ENCODE measurements at regions not wholly inside any gene's neighbourhood (a gene's known extent, or its start where the extent isn't known, plus 50 kb on each side); places are given as distances from the start of the nearest gene placed in this dataset.

DNA sequence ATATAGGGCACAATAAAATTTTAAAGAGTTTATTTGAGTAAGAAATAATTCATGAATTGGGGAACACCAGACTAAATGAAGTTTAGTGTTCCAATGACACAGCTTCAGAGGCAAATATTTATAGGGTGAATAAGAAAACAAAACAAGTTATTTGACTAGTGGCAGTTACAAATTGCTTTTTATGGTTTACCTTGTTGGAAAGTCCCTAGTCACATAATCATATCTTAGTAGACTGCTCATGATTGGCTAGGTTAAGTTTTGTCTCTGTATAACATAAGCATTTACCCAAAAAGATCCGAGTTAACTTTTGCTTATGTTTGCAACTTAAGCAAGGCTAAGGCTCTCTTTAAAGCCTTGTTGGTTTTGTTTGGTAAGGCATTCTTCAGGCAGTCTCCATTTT, 224.7 kb upstream of the MIR17HG start:
- DNase-seq, result no peak

DNA sequence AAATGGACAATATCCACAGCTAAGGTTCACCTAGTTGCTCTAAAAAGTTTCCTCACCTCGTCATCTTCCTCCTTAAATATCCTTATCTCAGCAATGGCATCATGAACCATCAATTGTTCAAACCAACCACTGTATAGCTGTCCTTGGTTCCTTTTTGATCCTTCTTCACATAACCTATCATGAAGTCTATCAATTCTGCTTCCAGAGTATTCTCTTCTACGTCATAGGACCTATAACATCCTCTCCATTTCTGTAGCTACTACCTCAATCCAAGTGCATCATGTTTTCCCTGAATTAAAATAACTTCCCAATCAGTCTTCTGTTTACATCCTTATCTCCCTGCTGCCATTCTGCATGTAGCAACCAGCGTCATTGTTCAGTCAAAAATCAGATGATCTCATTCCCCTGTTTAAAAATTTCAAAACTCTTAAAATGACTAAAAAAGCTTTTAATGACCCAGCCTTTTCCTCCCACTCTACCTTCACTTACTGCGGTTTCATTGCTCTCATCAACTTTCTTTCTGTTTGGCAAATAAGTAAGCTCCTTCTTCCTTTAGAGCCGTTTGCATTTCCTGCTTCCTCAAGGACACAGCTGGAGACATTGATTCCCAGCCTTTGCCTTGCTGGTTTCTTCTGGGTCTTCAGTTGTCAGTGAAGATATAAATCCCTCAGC, 223.9 kb upstream of the MIR17HG start:
- DNase-seq, result no peak

DNA sequence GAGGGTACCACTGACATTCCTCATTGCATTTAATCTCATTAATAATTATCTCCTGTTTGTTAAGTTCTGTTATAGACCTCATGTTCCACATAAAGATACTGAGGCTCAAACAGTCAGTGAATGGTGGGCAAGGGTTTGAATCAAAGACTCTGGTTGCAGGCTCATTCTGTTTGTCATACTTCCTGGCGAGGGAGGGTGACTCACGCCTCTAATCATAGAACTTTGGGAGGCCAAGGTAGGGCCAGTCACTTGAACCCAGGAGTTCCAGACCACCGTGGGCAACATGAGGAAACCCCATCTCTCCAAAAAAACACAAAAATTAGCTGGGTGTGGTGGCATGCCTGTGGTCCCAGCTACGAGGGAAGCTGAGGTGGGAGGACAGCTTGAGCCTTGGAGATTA, 220.7 kb upstream of the MIR17HG start:
- DNase-seq, result no peak

DNA sequence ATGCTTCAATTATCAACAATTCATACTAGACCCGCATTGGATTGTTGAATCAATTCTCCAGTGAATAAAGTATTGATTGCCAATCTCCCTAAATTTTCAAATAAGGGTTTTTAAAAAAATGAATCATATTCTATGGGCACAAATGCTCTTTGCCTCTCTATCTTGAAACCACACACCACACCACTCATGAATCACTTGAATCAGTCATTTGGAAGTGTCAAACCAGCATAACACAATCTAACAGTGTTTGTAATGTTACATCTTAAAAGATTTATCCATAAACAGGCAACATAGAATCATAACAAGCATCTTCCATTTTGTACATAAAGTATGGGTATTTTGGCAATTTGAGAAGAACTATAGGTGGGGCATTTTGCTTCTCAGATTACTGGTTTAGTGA, 219.5 kb upstream of the MIR17HG start:
- DNase-seq, result no peak

DNA sequence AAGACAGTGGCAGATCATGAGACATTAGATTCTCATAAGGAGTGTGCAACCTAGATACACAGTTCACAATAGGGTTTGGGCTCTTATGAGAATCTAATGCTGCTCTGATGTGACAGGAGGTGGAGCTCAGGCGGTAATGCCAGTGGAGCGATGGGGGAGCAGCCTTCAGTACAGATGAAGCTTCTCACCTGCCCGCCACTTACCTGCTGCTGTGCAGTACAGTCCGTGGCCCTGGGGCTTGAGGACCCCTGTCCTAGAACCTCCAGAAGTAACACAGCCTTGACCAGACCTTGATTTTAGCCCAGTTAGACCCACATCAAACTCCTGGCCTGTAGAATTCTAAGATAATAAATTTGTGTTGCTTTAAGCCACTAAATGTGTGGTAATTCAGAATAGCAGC, 215.1 kb upstream of the MIR17HG start:
- no peak for DNase-seq

DNA sequence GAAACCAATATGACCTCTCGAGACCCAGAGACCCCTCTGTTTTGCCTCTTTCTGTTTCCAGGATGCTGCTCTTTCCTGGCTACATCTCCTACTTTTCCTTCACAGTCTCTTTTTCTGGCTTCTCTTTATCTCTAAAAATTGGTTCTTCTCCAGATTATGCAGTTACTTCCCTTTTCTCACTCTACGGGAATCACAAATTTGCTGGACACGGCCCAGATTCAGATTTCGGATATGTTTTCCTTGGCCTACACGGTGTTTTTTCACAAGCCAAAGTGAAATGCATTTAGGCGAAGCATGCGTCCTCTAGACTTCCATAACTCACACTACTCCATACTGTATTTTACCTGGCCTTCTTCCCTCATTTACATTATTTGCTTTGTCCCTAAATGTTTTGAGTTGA, 214.7 kb upstream of the MIR17HG start:
- DNase-seq, result no peak

DNA sequence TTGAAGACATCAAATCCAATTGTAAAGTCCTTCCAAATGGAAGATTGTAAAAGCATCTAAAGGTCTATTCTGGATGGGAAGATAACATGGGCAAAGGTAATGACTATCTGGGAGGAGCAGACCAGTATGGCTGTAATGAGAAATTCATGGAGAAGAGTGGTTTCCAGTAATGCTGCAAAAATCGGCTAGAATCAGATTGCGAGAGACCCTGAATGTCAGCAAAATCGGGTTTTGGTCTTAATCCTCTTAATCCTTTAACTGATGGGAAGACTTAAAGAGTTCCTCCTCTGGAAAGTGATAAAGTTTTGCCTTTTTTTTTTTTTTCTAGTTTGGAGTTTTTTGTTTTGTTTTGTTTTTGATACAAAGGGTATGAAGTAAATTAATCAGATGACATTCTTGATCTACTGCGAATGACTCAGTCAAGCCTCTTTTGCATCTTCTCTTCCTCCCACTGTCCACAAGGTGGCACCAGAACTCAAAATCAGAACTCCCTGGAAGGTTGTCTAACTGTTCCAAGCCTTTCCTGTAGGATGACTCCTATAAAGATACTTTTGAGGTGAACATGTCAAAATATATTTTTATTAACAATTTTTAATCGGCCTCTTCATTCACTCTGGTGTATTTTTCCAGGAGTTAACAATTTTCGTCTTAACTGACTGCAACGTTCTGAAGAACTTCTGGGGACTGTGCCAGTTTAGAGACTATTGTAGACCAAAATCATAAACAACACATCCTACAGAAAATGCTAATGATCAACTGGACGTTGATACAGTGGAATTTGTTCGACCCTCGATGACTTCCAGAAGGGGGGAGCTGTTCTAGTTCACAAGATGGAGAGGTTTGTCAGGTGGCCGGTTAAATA, 213.3 kb upstream of the MIR17HG start:
- DNase-seq, result peak; percentile 72

DNA sequence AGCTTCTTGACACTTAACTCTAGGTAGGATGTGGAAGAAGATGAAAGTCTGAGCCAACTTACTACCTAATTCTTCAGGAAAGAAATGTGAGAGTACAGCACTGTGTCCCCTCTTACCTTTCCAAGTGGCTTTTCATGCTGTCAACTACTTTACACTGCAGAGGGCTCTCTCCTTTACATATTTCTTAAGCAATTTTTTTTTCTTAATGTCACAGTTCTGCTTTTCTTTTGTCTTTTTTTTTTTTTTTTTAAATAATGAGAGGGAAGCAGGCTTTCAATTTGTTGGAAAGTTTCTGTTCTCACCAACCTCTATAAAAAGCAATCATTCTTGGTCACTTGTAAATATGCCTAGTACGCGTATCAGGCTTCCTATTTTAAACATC, 212.7 kb upstream of the MIR17HG start:
- no peak for DNase-seq

DNA sequence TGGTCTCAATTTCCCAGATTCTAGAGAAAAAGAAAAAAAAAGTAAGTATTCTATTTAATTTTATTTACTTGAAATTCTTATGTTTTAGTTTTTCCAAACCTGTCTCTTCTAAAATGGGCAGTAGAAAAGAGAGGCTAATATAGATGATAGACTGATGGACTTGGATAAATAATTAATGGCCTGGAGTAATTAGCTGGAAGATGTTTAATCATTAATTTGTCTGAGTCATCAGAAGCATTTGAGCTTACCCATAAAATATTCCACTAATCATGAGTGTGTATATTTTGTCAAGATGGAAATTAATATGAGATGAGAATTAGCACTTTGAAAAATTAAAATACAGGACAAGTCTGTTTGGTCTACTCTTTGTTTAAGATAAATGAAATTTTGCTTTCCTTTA, 212.1 kb upstream of the MIR17HG start:
- DNase-seq, result no peak

DNA sequence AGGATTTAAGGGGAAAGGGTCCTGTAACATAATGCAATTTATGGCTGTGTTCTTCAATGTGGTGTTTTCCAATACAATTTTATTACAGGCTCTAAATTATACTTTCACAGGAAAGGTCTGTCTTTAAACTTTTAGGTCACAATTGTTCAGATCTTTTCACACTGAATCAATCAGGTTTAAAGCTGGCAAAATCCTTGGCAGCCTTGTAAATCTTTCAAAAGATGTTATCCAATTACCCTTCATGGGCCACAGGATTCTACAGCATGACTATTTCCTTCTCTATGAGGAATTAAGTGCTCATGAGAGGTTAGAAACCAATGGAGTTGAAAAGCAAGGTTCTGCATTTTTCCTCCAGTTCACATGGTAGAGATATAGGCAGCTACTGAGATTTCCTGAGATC, 211.5 kb upstream of the MIR17HG start:
- no peak for DNase-seq

DNA sequence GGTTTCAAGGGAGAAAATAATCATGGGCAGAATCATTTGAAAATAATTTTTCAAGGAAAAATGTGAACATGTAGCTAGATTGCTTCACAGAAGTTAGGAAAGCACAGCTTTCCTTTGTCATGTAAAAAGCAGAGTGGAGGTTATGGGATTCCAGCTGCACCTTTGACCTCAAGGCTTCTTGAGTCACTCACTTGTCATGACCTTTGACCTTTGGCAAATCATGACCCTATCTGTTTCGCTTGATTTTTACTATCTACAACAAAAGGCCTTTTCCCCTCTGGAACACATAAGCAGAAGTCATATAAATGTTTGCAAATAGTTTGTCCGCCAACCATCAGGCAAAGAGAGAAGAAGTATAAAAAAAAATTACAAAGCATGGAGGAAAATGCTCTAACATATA, 210.7 kb upstream of the MIR17HG start:
- DNase-seq, result no peak

DNA sequence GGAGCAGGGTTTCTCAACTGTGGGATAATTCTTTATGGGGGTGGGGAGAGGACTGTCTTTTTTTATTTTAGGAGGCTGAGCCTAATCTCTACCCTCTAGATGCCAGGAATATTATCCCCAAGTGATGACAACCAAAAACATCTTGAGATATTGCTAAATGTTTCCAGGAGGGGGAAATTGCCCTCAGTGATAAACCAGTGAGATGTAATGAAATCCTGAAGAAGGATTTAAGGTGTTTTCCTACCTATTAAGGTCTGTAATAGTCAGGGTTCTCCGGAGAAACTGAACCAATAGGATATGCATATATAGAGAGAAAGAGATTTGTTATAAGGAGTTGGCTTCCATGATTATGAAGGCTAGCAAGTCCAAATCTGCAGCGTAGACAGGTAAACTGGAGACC, 208.3 kb upstream of the MIR17HG start:
- no peak for DNase-seq

DNA sequence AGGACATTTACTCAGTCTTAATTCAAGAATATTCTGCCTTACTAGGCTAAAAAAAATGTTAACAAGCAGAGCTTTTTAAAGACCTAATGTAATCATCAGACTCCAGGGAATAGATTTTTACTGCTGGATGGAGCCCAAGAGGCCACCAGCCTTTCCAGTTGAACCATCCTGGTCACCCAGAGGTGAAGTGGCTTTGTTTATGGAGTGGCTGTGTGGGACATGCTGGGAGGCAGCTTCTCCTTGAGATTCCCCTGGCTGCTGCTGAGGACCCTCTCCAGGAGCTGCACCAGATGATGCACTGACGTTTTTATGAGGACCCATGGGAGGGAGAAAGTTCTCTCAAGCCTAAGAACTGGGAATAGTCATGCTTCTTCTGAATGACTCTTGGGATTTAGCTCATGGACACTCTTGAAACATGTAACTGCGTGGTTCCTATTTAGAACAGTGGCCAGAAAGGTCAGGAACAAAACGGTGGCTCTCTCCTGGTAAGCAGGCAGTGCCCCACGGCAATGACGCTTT, 205.9 kb upstream of the MIR17HG start:
- DNase-seq, result no peak

DNA sequence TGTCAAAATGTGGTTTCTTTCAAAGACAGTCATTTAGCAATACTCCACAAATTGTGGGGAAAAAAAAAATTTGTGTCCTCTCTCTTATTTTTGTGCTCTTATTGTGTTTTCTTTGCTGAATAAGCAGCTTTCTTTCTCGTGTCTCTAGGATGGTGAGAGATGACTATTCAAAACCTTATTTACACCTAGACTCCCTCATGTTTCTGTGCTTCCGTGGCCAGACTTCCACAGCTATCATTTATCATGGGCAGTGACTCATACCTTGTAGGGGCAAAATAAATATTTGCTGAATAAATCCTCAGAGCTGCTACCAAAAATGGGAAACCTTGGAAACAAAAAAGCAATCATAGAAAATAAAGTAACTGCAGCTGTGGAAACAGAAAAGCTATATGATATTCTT, 204.9 kb upstream of the MIR17HG start:
- peak; percentile 87 for DNase-seq

DNA sequence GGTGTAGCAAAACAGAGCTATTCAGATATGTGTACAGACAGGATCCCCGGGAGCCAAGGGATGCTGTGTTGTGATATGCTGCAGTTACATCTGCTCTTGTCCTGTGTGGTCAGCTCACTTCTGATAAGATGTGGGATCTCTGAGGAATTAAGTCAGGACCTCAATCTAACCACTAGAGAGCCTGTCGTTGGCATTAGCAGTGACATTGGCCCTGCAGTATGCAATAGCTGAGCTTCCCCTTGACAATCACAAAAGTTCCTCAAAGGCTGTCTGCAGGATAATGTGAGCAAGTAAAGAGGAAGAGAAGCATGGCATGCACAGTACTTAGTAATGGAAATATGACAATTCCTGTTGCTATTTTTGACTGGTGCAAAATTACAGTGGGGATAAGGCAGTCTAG, 203.4 kb upstream of the MIR17HG start:
- DNase-seq, result no peak

DNA sequence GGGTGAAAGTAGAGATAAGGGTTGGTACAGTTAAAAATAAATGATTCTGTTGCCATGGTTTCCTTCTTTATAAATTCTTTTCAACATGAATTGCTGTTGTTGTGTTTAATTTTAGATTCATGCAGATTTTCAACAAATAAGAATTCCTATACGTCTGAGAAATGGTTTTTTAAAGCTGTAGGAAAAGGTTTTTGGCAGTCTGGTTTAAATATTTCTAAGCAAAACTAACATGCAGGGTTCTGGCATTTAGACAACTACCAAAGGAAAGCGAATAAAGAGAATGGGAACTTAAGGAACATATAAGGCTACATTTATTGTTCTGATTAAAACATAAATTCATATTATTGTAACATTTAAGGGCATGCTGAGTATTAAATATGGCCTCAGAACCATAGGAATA, 203.0 kb upstream of the MIR17HG start:
- DNase-seq, result no peak

DNA sequence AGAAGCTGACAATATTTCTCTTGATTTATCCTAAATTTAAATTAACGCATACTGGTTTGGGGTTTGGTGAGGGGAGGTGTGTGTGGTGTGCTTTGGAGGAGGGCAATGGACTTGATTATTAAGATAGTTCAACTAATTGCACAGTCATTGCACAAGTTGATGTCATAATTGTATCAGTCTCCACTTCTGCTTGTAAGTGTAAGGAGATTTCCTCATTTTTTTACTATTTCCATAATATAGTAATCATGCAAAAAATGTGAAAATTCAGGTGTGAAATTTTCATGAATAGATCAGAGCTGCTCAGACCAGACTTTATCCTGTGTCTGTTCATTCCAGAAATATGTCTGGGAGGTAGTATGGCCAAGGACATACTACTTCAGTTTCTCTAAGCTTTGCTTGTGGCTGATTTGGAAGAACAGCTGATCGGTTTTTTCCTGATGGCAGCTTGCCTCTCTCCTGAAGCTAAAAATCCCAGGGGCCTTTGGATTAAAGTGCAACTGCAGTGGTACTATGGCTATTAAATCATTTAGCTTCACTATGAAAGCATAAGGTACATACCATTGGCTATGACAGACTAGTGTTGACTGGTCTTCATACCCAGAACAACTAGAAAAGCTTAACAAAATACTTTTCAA, 201.8 kb upstream of the MIR17HG start:
- peak; percentile 41 for DNase-seq

DNA sequence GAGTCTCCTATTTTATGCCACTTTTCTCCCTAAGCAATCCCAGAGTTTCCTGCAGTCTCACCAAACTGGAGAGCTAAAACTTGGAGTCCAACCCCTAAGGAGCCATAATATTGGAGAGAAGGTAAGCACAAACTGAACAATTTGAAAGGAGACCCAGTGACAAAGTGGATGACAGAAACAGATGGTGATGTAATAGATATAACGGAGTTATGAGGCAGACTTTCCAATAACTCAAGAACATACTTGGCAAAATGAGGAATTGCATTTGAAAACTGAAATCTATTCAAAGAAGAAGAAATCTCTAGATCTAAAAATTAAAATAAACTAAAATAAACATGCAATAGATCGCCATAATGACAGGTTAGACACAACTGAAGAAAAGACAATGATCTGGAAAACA, 200.9 kb upstream of the MIR17HG start:
- no peak for DNase-seq

DNA sequence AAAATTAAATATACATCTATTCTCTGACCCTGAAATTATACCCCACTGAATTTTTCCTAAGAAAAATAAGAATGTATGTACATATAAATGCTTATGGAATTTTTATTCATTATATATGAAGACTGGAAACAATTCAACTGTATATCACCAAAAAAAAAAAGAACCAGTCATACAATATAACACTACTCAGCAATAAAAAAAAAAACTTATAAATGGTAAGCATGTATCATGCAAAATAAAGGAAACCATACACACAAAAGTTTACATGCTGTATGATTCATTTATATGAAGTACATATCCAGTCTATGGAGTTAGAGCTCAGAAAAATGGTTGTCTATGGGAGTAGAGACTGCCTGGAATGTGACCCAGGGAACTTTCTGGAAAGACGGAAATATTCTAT, 199.4 kb upstream of the MIR17HG start:
- DNase-seq, result no peak

DNA sequence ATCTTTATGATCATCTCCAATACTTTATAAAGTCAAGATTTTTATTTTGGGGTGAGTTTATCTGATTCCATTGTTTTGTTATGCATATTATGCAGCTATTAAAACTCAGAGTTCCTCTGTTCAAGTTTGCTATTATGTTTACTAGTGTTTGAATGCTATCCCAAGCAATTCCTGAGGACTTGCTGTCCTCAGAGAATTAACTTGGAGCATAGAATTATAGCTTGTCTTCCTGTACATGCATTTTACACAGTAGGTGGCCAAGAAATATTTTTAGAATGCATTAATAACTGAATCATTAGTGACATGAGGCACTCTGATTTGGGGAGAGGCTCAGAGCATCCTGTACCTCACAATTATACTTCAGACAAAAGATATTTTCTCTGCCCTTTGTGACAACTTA, 195.6 kb upstream of the MIR17HG start:
- no peak for DNase-seq

DNA sequence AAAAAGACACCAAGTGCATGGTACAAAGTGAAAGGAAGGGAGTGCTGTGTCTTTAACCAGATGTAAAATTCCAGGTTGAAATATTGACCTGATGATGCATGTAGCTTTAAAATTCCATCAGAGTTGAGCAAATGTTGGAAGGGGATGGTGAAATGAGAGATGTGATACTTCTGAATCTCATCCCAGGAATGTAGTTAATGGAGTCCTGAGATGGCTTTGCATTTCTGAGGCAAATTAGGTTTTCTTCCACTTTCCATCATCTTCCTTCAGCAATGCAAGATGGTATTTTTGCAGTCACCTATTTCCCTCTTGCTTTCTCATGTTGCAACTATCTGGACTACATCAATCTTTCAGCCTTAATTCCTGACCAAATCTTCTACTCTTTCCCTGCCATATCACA, 194.1 kb upstream of the MIR17HG start:
- peak; percentile 86 for DNase-seq

DNA sequence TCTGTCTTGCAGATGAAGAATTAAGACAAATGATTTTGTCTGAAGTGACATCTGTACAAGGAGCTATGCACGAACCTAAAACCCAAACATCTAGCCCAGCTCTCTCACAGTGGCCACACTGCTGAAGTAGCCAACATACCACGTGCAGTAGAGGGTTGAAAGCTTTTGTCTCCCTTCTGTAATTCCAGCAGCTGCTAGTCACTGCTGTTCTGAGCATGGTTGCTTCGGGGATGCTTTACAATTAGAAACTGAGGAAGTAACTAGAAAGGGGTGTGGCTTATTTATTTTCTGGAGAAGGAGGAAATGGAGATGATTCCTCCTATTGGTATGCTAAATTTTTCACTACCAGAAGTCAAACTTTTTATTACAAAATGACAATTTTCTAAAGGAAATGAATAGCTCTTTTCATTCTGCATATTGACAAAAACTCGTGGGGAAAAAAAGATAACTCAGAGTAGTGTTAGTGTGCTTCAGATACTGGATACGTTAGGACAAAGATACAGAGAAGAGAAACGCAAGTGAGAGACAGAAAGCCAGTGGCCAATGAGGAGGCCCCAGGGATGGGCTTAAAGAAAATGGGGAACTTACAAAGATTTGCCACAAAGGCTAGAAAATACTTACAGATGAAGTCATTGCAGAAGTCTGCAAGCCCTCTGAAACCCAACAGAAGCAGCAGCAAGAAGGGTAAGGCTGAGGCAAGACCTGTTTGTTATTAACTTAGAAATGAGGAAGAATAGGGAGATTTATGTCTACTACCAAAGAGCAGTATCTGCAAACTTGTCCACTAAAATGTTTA, 192.7 kb upstream of the MIR17HG start:
- peak; percentile 77 for DNase-seq
